Gastrocnemius medialis (tissue), 4 donors: ENCODE measurements at regions not wholly inside any gene's neighbourhood (a gene's known extent, or its start where the extent isn't known, plus 50 kb on each side); places are given as distances from the start of the nearest gene placed in this dataset.

Experiments
- POLR2A ChIP-seq, 2 donors: fragments of 450-650 bp; IDR thresholded peaks; one replicate each; pipeline ENCODE4 v1.6.1; 2017; ENCODE audit warnings: antibody characterized with exemption in 2 of 2, mild to moderate bottlenecking in 2 of 2, moderate library complexity in 2 of 2
- TF ChIP-seq, protein P1 (sequence below), 5 experiments: fragments of 450-650 bp in 3 of 5; fragments of 200-600 bp in 2 of 5; sonication (generic) in 2 of 5; IDR thresholded peaks in 4 of 5; conservative IDR thresholded peaks in 1 of 5; 1 replicate in 4 of 5; 2 replicates in 1 of 5; pipeline ENCODE4 v1.5.1; 2016 to 2019; ENCODE audit warnings: antibody characterized with exemption in 5 of 5, mild to moderate bottlenecking in 3 of 5, moderate library complexity in 3 of 5

DNA sequence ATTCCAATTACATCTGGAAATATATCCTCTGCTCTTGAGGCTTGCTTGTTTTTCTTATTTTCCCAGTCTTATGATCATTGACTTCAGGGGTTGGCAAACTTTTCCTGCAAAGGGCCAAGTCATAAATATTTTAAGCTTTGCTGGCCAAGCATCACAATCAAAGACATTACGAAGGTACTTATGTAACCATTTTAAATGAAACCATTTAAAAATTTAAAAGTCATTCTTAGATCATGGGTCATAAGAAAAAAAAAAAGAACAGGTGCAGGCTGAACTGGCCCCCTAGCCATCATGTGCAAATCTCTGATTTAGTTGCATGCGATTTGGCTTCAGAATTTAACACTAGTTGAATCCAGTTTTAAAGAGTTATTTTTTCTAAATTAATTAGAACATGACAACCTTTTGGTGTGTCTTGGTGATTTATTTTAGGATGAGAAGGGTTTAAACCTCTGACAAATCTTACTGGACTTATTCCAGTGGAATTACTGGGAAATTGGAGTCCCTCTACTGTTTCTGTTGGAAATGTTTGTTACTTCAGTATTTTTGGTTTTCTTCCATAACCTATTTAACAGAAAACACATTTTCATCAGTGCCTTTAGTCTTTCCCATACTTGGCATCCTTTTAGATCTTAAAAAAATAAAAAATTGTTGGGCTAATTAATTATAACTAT, 148.1 kb downstream of the NHLRC3 start:
- TF ChIP-seq, protein P1, sequence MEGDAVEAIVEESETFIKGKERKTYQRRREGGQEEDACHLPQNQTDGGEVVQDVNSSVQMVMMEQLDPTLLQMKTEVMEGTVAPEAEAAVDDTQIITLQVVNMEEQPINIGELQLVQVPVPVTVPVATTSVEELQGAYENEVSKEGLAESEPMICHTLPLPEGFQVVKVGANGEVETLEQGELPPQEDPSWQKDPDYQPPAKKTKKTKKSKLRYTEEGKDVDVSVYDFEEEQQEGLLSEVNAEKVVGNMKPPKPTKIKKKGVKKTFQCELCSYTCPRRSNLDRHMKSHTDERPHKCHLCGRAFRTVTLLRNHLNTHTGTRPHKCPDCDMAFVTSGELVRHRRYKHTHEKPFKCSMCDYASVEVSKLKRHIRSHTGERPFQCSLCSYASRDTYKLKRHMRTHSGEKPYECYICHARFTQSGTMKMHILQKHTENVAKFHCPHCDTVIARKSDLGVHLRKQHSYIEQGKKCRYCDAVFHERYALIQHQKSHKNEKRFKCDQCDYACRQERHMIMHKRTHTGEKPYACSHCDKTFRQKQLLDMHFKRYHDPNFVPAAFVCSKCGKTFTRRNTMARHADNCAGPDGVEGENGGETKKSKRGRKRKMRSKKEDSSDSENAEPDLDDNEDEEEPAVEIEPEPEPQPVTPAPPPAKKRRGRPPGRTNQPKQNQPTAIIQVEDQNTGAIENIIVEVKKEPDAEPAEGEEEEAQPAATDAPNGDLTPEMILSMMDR (IDR thresholded peaks at IDR 0.05 in 4 of 5, conservative IDR thresholded peaks at IDR 0.05 in 1 of 5), result no peak
- TF ChIP-seq POLR2A (IDR thresholded peaks at IDR 0.05), result no peak
